ENCODE measurements at regions not wholly inside any gene's neighbourhood (a gene's known extent, or its start where the extent isn't known, plus 50 kb on each side); places are given as distances from the start of the nearest gene placed in this dataset.

DNA sequence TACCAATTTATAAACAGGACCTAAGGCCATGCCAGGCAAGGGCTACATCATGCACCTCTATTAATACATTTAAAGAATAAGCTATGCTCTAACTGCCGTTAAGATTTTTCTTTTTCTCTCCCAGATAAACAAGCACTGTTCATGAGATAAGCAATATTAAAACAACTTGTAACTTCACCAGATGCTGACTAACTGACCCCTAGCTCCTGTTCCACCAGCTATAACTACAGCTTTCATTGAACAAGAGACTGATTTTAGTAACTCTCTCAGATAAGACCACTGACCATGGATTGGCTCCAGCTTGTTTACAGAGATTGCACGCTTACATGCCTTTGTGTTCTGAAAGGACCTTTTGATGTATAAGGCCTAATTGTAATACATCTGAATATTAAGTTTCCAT, 540.7 kb upstream of the NECTIN3 start (continued):
- TF ChIP-seq, protein P1, sequence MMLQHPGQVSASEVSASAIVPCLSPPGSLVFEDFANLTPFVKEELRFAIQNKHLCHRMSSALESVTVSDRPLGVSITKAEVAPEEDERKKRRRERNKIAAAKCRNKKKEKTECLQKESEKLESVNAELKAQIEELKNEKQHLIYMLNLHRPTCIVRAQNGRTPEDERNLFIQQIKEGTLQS (IDR thresholded peaks at IDR 0.05; ENCODE audit: borderline replicate concordance, extremely low read depth, low read depth, low read length): no peak
- TF ChIP-seq KLF5 (IDR thresholded peaks at IDR 0.05; ENCODE audit: partially characterized antibody) (no peak), SMAD1 (IDR thresholded peaks at IDR 0.05; ENCODE audit: low read depth, partially characterized antibody) (no peak), ZZZ3 (IDR thresholded peaks at IDR 0.05; ENCODE audit: control insufficient read depth, insufficient read length, low read depth) (no peak)

DNA sequence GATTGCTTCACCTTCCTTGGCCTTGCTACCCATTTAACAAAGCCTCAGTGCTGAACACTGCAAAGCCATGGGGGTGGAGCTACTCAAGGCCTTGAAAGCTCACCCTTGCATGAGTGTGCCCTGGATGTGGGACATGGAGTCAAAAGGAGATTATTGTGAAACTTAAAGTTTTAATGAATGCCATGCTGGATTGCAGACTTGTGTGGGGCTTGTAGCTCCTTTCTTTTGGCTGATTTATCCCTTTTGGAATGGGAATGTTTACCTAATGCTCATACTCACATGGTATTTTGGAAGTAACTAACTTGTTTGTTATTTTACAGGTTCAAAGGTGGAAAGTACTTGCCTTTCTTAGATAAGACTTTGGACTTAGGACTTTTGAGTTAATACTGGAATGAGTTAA, 538.5 kb upstream of the NECTIN3 start:
- TF ChIP-seq TAF1 (IDR thresholded peaks at IDR 0.05; ENCODE audit: borderline replicate concordance, low read depth, low read length) (no peak), FOXK2 (IDR thresholded peaks at IDR 0.05) (no peak), SMAD1 (IDR thresholded peaks at IDR 0.05; ENCODE audit: low read depth, partially characterized antibody) (no peak), GATAD2B (conservative IDR thresholded peaks at IDR 0.05; ENCODE audit: low read depth) (no peak), HDGF (IDR thresholded peaks at IDR 0.05) (no peak), POLR2A (IDR thresholded peaks at IDR 0.05; ENCODE audit: low read depth, low read length) (no peak), SRF (IDR thresholded peaks at IDR 0.05; ENCODE audit: low read depth in 2 of 2, low read length in 2 of 2) (no peak), NFXL1 (IDR thresholded peaks at IDR 0.05; ENCODE audit: borderline replicate concordance) (no peak), POLR2AphosphoS2 (IDR thresholded peaks at IDR 0.05; ENCODE audit: low read depth, low read length) (no peak), IKZF1 (conservative IDR thresholded peaks at IDR 0.05) (no peak), MTA3 (IDR thresholded peaks at IDR 0.05; ENCODE audit: borderline replicate concordance, low read length) (no peak), CREB1 (IDR thresholded peaks at IDR 0.05; ENCODE audit: low read depth) (no peak), TCF7 (IDR thresholded peaks at IDR 0.05; ENCODE audit: borderline replicate concordance) (no peak), DPF2 (IDR thresholded peaks at IDR 0.05) (no peak)
- TF ChIP-seq, protein P2, sequence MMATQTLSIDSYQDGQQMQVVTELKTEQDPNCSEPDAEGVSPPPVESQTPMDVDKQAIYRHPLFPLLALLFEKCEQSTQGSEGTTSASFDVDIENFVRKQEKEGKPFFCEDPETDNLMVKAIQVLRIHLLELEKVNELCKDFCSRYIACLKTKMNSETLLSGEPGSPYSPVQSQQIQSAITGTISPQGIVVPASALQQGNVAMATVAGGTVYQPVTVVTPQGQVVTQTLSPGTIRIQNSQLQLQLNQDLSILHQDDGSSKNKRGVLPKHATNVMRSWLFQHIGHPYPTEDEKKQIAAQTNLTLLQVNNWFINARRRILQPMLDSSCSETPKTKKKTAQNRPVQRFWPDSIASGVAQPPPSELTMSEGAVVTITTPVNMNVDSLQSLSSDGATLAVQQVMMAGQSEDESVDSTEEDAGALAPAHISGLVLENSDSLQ (IDR thresholded peaks at IDR 0.05): no peak
- TF ChIP-seq, protein P3, sequence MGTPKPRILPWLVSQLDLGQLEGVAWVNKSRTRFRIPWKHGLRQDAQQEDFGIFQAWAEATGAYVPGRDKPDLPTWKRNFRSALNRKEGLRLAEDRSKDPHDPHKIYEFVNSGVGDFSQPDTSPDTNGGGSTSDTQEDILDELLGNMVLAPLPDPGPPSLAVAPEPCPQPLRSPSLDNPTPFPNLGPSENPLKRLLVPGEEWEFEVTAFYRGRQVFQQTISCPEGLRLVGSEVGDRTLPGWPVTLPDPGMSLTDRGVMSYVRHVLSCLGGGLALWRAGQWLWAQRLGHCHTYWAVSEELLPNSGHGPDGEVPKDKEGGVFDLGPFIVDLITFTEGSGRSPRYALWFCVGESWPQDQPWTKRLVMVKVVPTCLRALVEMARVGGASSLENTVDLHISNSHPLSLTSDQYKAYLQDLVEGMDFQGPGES (IDR thresholded peaks at IDR 0.05): no peak
- TF ChIP-seq, protein P4, sequence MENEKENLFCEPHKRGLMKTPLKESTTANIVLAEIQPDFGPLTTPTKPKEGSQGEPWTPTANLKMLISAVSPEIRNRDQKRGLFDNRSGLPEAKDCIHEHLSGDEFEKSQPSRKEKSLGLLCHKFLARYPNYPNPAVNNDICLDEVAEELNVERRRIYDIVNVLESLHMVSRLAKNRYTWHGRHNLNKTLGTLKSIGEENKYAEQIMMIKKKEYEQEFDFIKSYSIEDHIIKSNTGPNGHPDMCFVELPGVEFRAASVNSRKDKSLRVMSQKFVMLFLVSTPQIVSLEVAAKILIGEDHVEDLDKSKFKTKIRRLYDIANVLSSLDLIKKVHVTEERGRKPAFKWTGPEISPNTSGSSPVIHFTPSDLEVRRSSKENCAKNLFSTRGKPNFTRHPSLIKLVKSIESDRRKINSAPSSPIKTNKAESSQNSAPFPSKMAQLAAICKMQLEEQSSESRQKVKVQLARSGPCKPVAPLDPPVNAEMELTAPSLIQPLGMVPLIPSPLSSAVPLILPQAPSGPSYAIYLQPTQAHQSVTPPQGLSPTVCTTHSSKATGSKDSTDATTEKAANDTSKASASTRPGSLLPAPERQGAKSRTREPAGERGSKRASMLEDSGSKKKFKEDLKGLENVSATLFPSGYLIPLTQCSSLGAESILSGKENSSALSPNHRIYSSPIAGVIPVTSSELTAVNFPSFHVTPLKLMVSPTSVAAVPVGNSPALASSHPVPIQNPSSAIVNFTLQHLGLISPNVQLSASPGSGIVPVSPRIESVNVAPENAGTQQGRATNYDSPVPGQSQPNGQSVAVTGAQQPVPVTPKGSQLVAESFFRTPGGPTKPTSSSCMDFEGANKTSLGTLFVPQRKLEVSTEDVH (IDR thresholded peaks at IDR 0.05; ENCODE audit: low read depth, partially characterized antibody): no peak
- ChIA-PET SMC1A (ENCODE audit: uncharacterized antibody, unreplicated experiment) (no interaction called here), CTCF (no interaction called here), RAD21 (ENCODE audit: unreplicated experiment) (no interaction called here), POLR2A (no interaction called here)
- intact Hi-C loops (cut with micrococcal nuclease; ENCODE audit: unreplicated experiment): no loop called here
- in situ Hi-C loops (cut with MboI): no loop called here
- DNase-seq (ENCODE audit: low read depth, low spot score): no peak
- no peaks in the 10 kb centered on the region for H3K27me3 ChIP-seq (replicated peaks in 1 of 2; ENCODE audit: control insufficient read depth in 2 of 2, insufficient read depth in 2 of 2, low read length in 1 of 2)
- H3K4me1 ChIP-seq (ENCODE audit: control insufficient read depth, insufficient read depth, low read length): no peaks in the 10 kb centered on the region
- H3K9ac ChIP-seq (ENCODE audit: control insufficient read depth, insufficient read depth, low read length): no peak overlapping the region
- no peak for ATAC-seq
- no peaks in the 10 kb centered on the region for H3K9me3 ChIP-seq (replicated peaks; ENCODE audit: control insufficient read depth, insufficient read depth, low read length)
- no TSS peak for BruUV-seq (replicated peaks)
- H3K36me3 ChIP-seq (ENCODE audit: control insufficient read depth in 2 of 2, insufficient read depth in 2 of 2, low read length in 1 of 2): no peaks in the 10 kb centered on the region
- H3K27ac ChIP-seq (ENCODE audit: control insufficient read depth, insufficient read depth): no peak overlapping the region
- no peak overlapping the region for H2AFZ ChIP-seq (ENCODE audit: control insufficient read depth, low read depth, low read length)
- no peak overlapping the region for H3K4me2 ChIP-seq (ENCODE audit: control insufficient read depth, insufficient read depth)
- H3K79me2 ChIP-seq (ENCODE audit: control insufficient read depth, insufficient read depth, low read length): no peaks in the 10 kb centered on the region
- no peak overlapping the region for H3K4me3 ChIP-seq
- H4K20me1 ChIP-seq (ENCODE audit: control insufficient read depth, insufficient read depth): no peaks in the 10 kb centered on the region
- no peak for FAIRE-seq

All from GM12878 (cell line).